ENCODE measurements at regions not wholly inside any gene's neighbourhood (a gene's known extent, or its start where the extent isn't known, plus 50 kb on each side); places are given as distances from the start of the nearest gene placed in this dataset.

GRCh38 chr4:32000846-32001488, 1280.8 kb downstream of the PCDH7 start:
- no peak overlapping the region for H3K4me3 ChIP-seq
- Mint-ChIP-seq H3K36me3 (no peaks in the 10 kb centered on the region), H3K9me3 (peaks cover 4% of the 10 kb centered on the region), H3K4me3 (no peak overlapping the region), H3K27me3 (ENCODE audit: insufficient read depth, low read depth) (no peaks in the 10 kb centered on the region), H3K27ac (no peak overlapping the region), H3K4me1 (no peaks in the 10 kb centered on the region)
- H3K4me1 ChIP-seq = no peaks in the 10 kb centered on the region
- H3F3A ChIP-seq (ENCODE audit: low read depth) = no peaks in the 10 kb centered on the region
- no peaks in the 10 kb centered on the region for H4K20me1 ChIP-seq (ENCODE audit: low read depth)
- H3K79me2 ChIP-seq (ENCODE audit: low read depth) = no peaks in the 10 kb centered on the region
- peak overlapping the region; percentile 89 for H2AFZ ChIP-seq (replicated peaks)
- no peak for DNase-seq (ENCODE audit: low spot score)
- H3K9me3 ChIP-seq (ENCODE audit: low read depth) = no peaks in the 10 kb centered on the region
- no peaks in the 10 kb centered on the region for H3K36me3 ChIP-seq
- H3K9ac ChIP-seq = no peak overlapping the region
- H3K27me3 ChIP-seq = no peaks in the 10 kb centered on the region
- no peak for TF ChIP-seq CTCF (IDR thresholded peaks at IDR 0.05)
- TF ChIP-seq EZH2phosphoT487 (IDR thresholded peaks at IDR 0.05) = no peak
- no peak for TF ChIP-seq EZH2 (IDR thresholded peaks at IDR 0.05)
- H3K4me2 ChIP-seq = no peak overlapping the region
- H3K27ac ChIP-seq = no peak overlapping the region

GRCh38 chr4:32002037-32002747, 1282.0 kb downstream of the PCDH7 start:
- Histone ChIP-seq H3F3A (ENCODE audit: low read depth) (no peaks in the 10 kb centered on the region), H3K36me3 (no peaks in the 10 kb centered on the region), H3K9me3 (ENCODE audit: low read depth) (no peaks in the 10 kb centered on the region), H3K4me2 (no peak overlapping the region), H4K20me1 (ENCODE audit: low read depth) (no peaks in the 10 kb centered on the region), H2AFZ (replicated peaks) (peak overlapping the region; percentile 4), H3K27me3 (no peaks in the 10 kb centered on the region), H3K27ac (no peak overlapping the region), H3K4me1 (no peaks in the 10 kb centered on the region), H3K4me3 (no peak overlapping the region), H3K79me2 (ENCODE audit: low read depth) (no peaks in the 10 kb centered on the region), H3K9ac (no peak overlapping the region)
- Mint-ChIP-seq H3K4me3 (no peak overlapping the region), H3K27ac (no peak overlapping the region), H3K27me3 (ENCODE audit: insufficient read depth, low read depth) (no peaks in the 10 kb centered on the region), H3K9me3 (peaks cover 4% of the 10 kb centered on the region), H3K4me1 (no peaks in the 10 kb centered on the region), H3K36me3 (no peaks in the 10 kb centered on the region)
- no peak for DNase-seq (ENCODE audit: low spot score)
- TF ChIP-seq EZH2 (IDR thresholded peaks at IDR 0.05) (no peak), EZH2phosphoT487 (IDR thresholded peaks at IDR 0.05) (no peak), CTCF (IDR thresholded peaks at IDR 0.05) (no peak)

GRCh38 chr4:32003548-32003947, 1283.4 kb downstream of the PCDH7 start:
- Histone ChIP-seq H3F3A (ENCODE audit: low read depth) (no peaks in the 10 kb centered on the region), H3K4me1 (no peaks in the 10 kb centered on the region), H3K4me2 (no peak overlapping the region), H3K9me3 (ENCODE audit: low read depth) (no peaks in the 10 kb centered on the region), H3K27ac (no peak overlapping the region), H4K20me1 (ENCODE audit: low read depth) (no peaks in the 10 kb centered on the region), H2AFZ (replicated peaks) (no peak overlapping the region), H3K4me3 (no peak overlapping the region), H3K9ac (no peak overlapping the region), H3K27me3 (no peaks in the 10 kb centered on the region), H3K36me3 (no peaks in the 10 kb centered on the region), H3K79me2 (ENCODE audit: low read depth) (no peaks in the 10 kb centered on the region)
- Mint-ChIP-seq H3K4me3 (no peak overlapping the region), H3K36me3 (no peaks in the 10 kb centered on the region), H3K27me3 (ENCODE audit: insufficient read depth, low read depth) (no peaks in the 10 kb centered on the region), H3K4me1 (no peaks in the 10 kb centered on the region), H3K27ac (no peak overlapping the region), H3K9me3 (no peaks in the 10 kb centered on the region)
- DNase-seq (ENCODE audit: low spot score) = no peak
- no peak for TF ChIP-seq CTCF (IDR thresholded peaks at IDR 0.05)
- no peak for TF ChIP-seq EZH2 (IDR thresholded peaks at IDR 0.05)

Data from neural progenitor cell (in vitro differentiated cells).